ENCODE measurements at regions not wholly inside any gene's neighbourhood (a gene's known extent, or its start where the extent isn't known, plus 50 kb on each side); places are given as distances from the start of the nearest gene placed in this dataset.
"Not testable (repeated sequence)": the region's sequence is repeated elsewhere in the genome, so short reads cannot be mapped to it uniquely, and the experiment has no call there.

GRCh38 chr12:91883811-91884210 is 261.8 kb downstream of the BTG1 start:
- TF ChIP-seq CTCF (conservative IDR thresholded peaks at IDR 0.05), result no peak
- TF ChIP-seq ZFX (IDR thresholded peaks at IDR 0.05), result no peak
- no peak overlapping the region for H3K27ac ChIP-seq

DNA sequence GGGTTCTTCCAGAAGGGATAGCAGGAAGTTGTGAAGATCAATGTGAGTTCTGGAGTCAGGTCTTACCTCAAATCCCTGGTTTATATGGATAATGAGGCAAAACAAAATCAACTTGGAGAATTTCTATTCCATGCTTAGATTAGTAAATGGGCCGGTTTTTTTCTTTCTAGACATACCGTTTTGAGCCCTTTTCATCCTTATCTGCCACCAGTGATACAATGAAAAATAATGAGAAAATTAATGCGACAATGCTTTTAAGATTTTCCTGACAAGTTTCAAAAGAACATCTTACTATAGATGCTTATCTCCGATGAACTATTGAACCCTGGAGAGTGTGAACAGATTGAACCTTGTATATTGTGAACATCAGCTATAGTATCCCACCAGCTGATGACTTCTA is 262.7 kb downstream of the BTG1 start:
- no peak for TF ChIP-seq ZFX (IDR thresholded peaks at IDR 0.05)
- no peak for TF ChIP-seq CTCF (conservative IDR thresholded peaks at IDR 0.05)

GRCh38 chr12:91880528-91880927 is 265.1 kb downstream of the BTG1 start:
- H3K27ac ChIP-seq, result no peak overlapping the region
- TF ChIP-seq ZFX (IDR thresholded peaks at IDR 0.05) (no peak), CTCF (conservative IDR thresholded peaks at IDR 0.05) (no peak)

More for the DNA sequence above, 262.7 kb downstream of the BTG1 start:
- no peak overlapping the region for H3K27ac ChIP-seq

- TF ChIP-seq ZFX (IDR thresholded peaks at IDR 0.05) (no peak), CTCF (conservative IDR thresholded peaks at IDR 0.05) (no peak)
- H3K27ac ChIP-seq, result no peak overlapping the region
These were observed 268.0 kb downstream of the BTG1 start for GRCh38 chr12:91877456-91878235.

GRCh38 chr12:91877022-91877421 is 268.6 kb downstream of the BTG1 start:
- TF ChIP-seq ZFX (IDR thresholded peaks at IDR 0.05) (no peak), CTCF (conservative IDR thresholded peaks at IDR 0.05) (no peak)
- H3K27ac ChIP-seq, result peak overlapping the region; percentile 9; the same call in 1 of the 2 replicates

DNA sequence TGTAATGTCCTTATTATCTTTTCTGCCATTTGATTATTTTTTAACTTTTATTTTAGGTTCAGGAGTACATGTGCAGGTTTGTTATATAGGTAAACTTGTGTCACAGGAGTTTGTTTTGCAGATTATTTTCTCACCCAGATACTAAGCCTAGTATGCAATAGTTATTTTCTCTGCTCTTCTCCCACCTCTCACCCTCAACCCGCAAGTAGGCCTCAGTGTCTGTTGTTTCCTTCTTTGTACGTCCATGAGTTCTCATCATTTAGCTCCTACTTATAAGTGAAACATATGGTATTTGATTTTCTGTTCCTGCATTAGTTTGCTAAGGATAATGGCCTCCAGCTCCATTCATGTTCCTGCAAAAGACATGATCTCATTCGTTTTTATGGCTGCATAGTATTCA is 270.0 kb downstream of the BTG1 start:
- H3K27ac ChIP-seq, result not testable (repeated sequence)

GRCh38 chr12:91874086-91874865 is 271.4 kb downstream of the BTG1 start:
- TF ChIP-seq CTCF (conservative IDR thresholded peaks at IDR 0.05) (no peak), ZFX (IDR thresholded peaks at IDR 0.05) (no peak)
- H3K27ac ChIP-seq, result no peak overlapping the region
